ENCODE measurements at regions not wholly inside any gene's neighbourhood (a gene's known extent, or its start where the extent isn't known, plus 50 kb on each side); places are given as distances from the start of the nearest gene placed in this dataset.

- peaks cover 4% of the 10 kb centered on the region for H3K79me1 ChIP-seq (replicated peaks; ENCODE audit: low read length, poor library complexity, severe bottlenecking)
- H3K9ac ChIP-seq (ENCODE audit: low read length), result no peak overlapping the region
- no peaks in the 10 kb centered on the region for H3K27me3 ChIP-seq (ENCODE audit: control insufficient read depth in 1 of 2, insufficient read depth in 1 of 2, low read length in 2 of 2)
- H2BK5ac ChIP-seq (ENCODE audit: low read depth, low read length, poor library complexity, severe bottlenecking), result no peak overlapping the region
- no peaks in the 10 kb centered on the region for H3K36me3 ChIP-seq (ENCODE audit: control insufficient read depth in 1 of 2, insufficient read depth in 2 of 2, low read depth in 1 of 2, low read length in 2 of 2)
- H3K4me2 ChIP-seq (ENCODE audit: low read length, poor library complexity, severe bottlenecking), result no peak overlapping the region
- no peak overlapping the region for H2BK120ac ChIP-seq (ENCODE audit: low read depth, low read length)
- H3K4me3 ChIP-seq (ENCODE audit: insufficient read depth in 1 of 2, low read depth in 1 of 2, low read length in 2 of 2), result no peak overlapping the region
- H4K8ac ChIP-seq (ENCODE audit: low read length), result no peak overlapping the region
- no peak overlapping the region for H2AK5ac ChIP-seq (ENCODE audit: low read length, severe bottlenecking)
- no peak overlapping the region for H2AFZ ChIP-seq (ENCODE audit: low read depth, low read length)
- no peak overlapping the region for H3K14ac ChIP-seq (ENCODE audit: low read length in 2 of 2)
- H3K27ac ChIP-seq (ENCODE audit: low read length, poor library complexity, severe bottlenecking), result no peak overlapping the region
- no peak overlapping the region for H2BK12ac ChIP-seq (ENCODE audit: low read length in 2 of 2)
- no peak overlapping the region for H3K4ac ChIP-seq (ENCODE audit: low read depth in 1 of 2, low read length in 2 of 2)
- H3K4me1 ChIP-seq (ENCODE audit: control insufficient read depth, insufficient read depth, low read depth, low read length), result peaks cover 1% of the 10 kb centered on the region
- H3K18ac ChIP-seq (ENCODE audit: low read depth in 1 of 2, low read length in 2 of 2), result no peak overlapping the region
- H4K91ac ChIP-seq (ENCODE audit: low read length), result no peak overlapping the region
- no peak overlapping the region for H3K23ac ChIP-seq (ENCODE audit: low read length in 2 of 2)
- H2BK15ac ChIP-seq (ENCODE audit: low read depth, poor library complexity, severe bottlenecking), result no peak overlapping the region
- no peaks in the 10 kb centered on the region for H3K9me3 ChIP-seq (ENCODE audit: control insufficient read depth, low read length)
- DNase-seq, result no peak
Observed at GRCh38 chr4:112823156-112823555, 186.2 kb downstream of the LARP7 start.

GRCh38 chr4:112823606-112824005 is 186.7 kb downstream of the LARP7 start:
- Histone ChIP-seq H3K9ac (ENCODE audit: low read length) (no peak overlapping the region), H3K14ac (ENCODE audit: low read length in 2 of 2) (no peak overlapping the region), H4K91ac (ENCODE audit: low read length) (no peak overlapping the region), H3K4me3 (ENCODE audit: insufficient read depth in 1 of 2, low read depth in 1 of 2, low read length in 2 of 2) (no peak overlapping the region), H2AFZ (ENCODE audit: low read depth, low read length) (no peak overlapping the region), H3K23ac (ENCODE audit: low read length in 2 of 2) (no peak overlapping the region), H2BK12ac (ENCODE audit: low read length in 2 of 2) (no peak overlapping the region), H2BK120ac (ENCODE audit: low read depth, low read length) (no peak overlapping the region), H3K4me2 (ENCODE audit: low read length, poor library complexity, severe bottlenecking) (no peak overlapping the region), H3K79me1 (replicated peaks; ENCODE audit: low read length, poor library complexity, severe bottlenecking) (peaks cover 4% of the 10 kb centered on the region), H3K27me3 (ENCODE audit: control insufficient read depth in 1 of 2, insufficient read depth in 1 of 2, low read length in 2 of 2) (no peaks in the 10 kb centered on the region), H3K18ac (ENCODE audit: low read depth in 1 of 2, low read length in 2 of 2) (no peak overlapping the region), H3K4ac (ENCODE audit: low read depth in 1 of 2, low read length in 2 of 2) (no peak overlapping the region), H3K36me3 (ENCODE audit: control insufficient read depth in 1 of 2, insufficient read depth in 2 of 2, low read depth in 1 of 2, low read length in 2 of 2) (no peaks in the 10 kb centered on the region), H2AK5ac (ENCODE audit: low read length, severe bottlenecking) (no peak overlapping the region), H3K4me1 (ENCODE audit: control insufficient read depth, insufficient read depth, low read depth, low read length) (no peaks in the 10 kb centered on the region), H3K9me3 (ENCODE audit: control insufficient read depth, low read length) (no peaks in the 10 kb centered on the region), H4K8ac (ENCODE audit: low read length) (no peak overlapping the region), H3K27ac (ENCODE audit: low read length, poor library complexity, severe bottlenecking) (no peak overlapping the region), H2BK15ac (ENCODE audit: low read depth, poor library complexity, severe bottlenecking) (no peak overlapping the region), H2BK5ac (ENCODE audit: low read depth, low read length, poor library complexity, severe bottlenecking) (no peak overlapping the region)
- no peak for DNase-seq
- WGBS, result 100% methylated on average over 1 of the region's 2 CpGs

GRCh38 chr4:112830753-112831386 is 193.9 kb downstream of the LARP7 start:
- H3K4ac ChIP-seq (ENCODE audit: low read depth in 1 of 2, low read length in 2 of 2), result no peak overlapping the region
- no peak overlapping the region for H4K8ac ChIP-seq (ENCODE audit: low read length)
- no peaks in the 10 kb centered on the region for H3K4me1 ChIP-seq (ENCODE audit: control insufficient read depth, insufficient read depth, low read depth, low read length)
- H2AK5ac ChIP-seq (ENCODE audit: low read length, severe bottlenecking), result no peak overlapping the region
- no peaks in the 10 kb centered on the region for H3K79me1 ChIP-seq (replicated peaks; ENCODE audit: low read length, poor library complexity, severe bottlenecking)
- no peak overlapping the region for H3K4me2 ChIP-seq (ENCODE audit: low read length, poor library complexity, severe bottlenecking)
- no peak overlapping the region for H2AFZ ChIP-seq (ENCODE audit: low read depth, low read length)
- H3K9me3 ChIP-seq (ENCODE audit: control insufficient read depth, low read length), result no peaks in the 10 kb centered on the region
- H3K27me3 ChIP-seq (ENCODE audit: control insufficient read depth in 1 of 2, insufficient read depth in 1 of 2, low read length in 2 of 2), result no peaks in the 10 kb centered on the region
- H2BK12ac ChIP-seq (ENCODE audit: low read length in 2 of 2), result no peak overlapping the region
- 93% methylated on average over 22 of the region's 23 CpGs for WGBS
- no peak overlapping the region for H3K14ac ChIP-seq (ENCODE audit: low read length in 2 of 2)
- no peak overlapping the region for H2BK120ac ChIP-seq (ENCODE audit: low read depth, low read length)
- H4K91ac ChIP-seq (ENCODE audit: low read length), result no peak overlapping the region
- no peak overlapping the region for H3K9ac ChIP-seq (ENCODE audit: low read length)
- no peak overlapping the region for H2BK15ac ChIP-seq (ENCODE audit: low read depth, poor library complexity, severe bottlenecking)
- H3K27ac ChIP-seq (ENCODE audit: low read length, poor library complexity, severe bottlenecking), result no peak overlapping the region
- H3K36me3 ChIP-seq (ENCODE audit: control insufficient read depth in 1 of 2, insufficient read depth in 2 of 2, low read depth in 1 of 2, low read length in 2 of 2), result no peaks in the 10 kb centered on the region
- no peak overlapping the region for H3K4me3 ChIP-seq (ENCODE audit: insufficient read depth in 1 of 2, low read depth in 1 of 2, low read length in 2 of 2)
- no peak for DNase-seq
- no peak overlapping the region for H3K18ac ChIP-seq (ENCODE audit: low read depth in 1 of 2, low read length in 2 of 2)
- H2BK5ac ChIP-seq (ENCODE audit: low read depth, low read length, poor library complexity, severe bottlenecking), result no peak overlapping the region
- no peak overlapping the region for H3K23ac ChIP-seq (ENCODE audit: low read length in 2 of 2)

GRCh38 chr4:112832493-112832892 is 195.6 kb downstream of the LARP7 start:
- H3K4ac ChIP-seq (ENCODE audit: low read depth in 1 of 2, low read length in 2 of 2), result no peak overlapping the region
- H3K4me2 ChIP-seq (ENCODE audit: low read length, poor library complexity, severe bottlenecking), result no peak overlapping the region
- no peak overlapping the region for H3K23ac ChIP-seq (ENCODE audit: low read length in 2 of 2)
- H2BK12ac ChIP-seq (ENCODE audit: low read length in 2 of 2), result no peak overlapping the region
- no peak overlapping the region for H3K18ac ChIP-seq (ENCODE audit: low read depth in 1 of 2, low read length in 2 of 2)
- no peak for DNase-seq
- peaks cover 3% of the 10 kb centered on the region for H3K9me3 ChIP-seq (ENCODE audit: control insufficient read depth, low read length)
- peaks cover 2% of the 10 kb centered on the region for H3K79me1 ChIP-seq (replicated peaks; ENCODE audit: low read length, poor library complexity, severe bottlenecking)
- no peak overlapping the region for H4K91ac ChIP-seq (ENCODE audit: low read length)
- no peak overlapping the region for H3K27ac ChIP-seq (ENCODE audit: low read length, poor library complexity, severe bottlenecking)
- H2BK15ac ChIP-seq (ENCODE audit: low read depth, poor library complexity, severe bottlenecking), result no peak overlapping the region
- H3K4me1 ChIP-seq (ENCODE audit: control insufficient read depth, insufficient read depth, low read depth, low read length), result no peaks in the 10 kb centered on the region
- H3K14ac ChIP-seq (ENCODE audit: low read length in 2 of 2), result no peak overlapping the region
- H2AFZ ChIP-seq (ENCODE audit: low read depth, low read length), result no peak overlapping the region
- no peak overlapping the region for H4K8ac ChIP-seq (ENCODE audit: low read length)
- H3K36me3 ChIP-seq (ENCODE audit: control insufficient read depth in 1 of 2, insufficient read depth in 2 of 2, low read depth in 1 of 2, low read length in 2 of 2), result no peaks in the 10 kb centered on the region
- H2BK5ac ChIP-seq (ENCODE audit: low read depth, low read length, poor library complexity, severe bottlenecking), result no peak overlapping the region
- H2BK120ac ChIP-seq (ENCODE audit: low read depth, low read length), result no peak overlapping the region
- no peak overlapping the region for H3K4me3 ChIP-seq (ENCODE audit: insufficient read depth in 1 of 2, low read depth in 1 of 2, low read length in 2 of 2)
- no peak overlapping the region for H3K9ac ChIP-seq (ENCODE audit: low read length)
- no peaks in the 10 kb centered on the region for H3K27me3 ChIP-seq (ENCODE audit: control insufficient read depth in 1 of 2, insufficient read depth in 1 of 2, low read length in 2 of 2)
- H2AK5ac ChIP-seq (ENCODE audit: low read length, severe bottlenecking), result no peak overlapping the region
